Endothelial cell (in vitro differentiated cells): ENCODE measurements at regions not wholly inside any gene's neighbourhood (a gene's known extent, or its start where the extent isn't known, plus 50 kb on each side); places are given as distances from the start of the nearest gene placed in this dataset.

Source experiments
- DNase-seq: peaks from one replicate; pipeline ENCODE4 v3.0.0; 2021; ENCODE audit warnings: low spot score
- H3K27ac Mint-ChIP-seq: one replicate; pipeline ENCODE4 v1.8.0; 2021; ENCODE audit warnings: mixed read lengths, inconsistent platforms; ENCODE audit not compliant: unreplicated experiment
- H3K27me3 Mint-ChIP-seq: one replicate; pipeline ENCODE4 v1.8.0; 2021; ENCODE audit warnings: mild to moderate bottlenecking, moderate library complexity, mixed read lengths, inconsistent platforms; ENCODE audit not compliant: unreplicated experiment
- H3K36me3 Mint-ChIP-seq: one replicate; pipeline ENCODE4 v1.8.0; 2021; ENCODE audit warnings: mild to moderate bottlenecking, low read depth, mixed read lengths, inconsistent platforms; ENCODE audit not compliant: unreplicated experiment
- H3K4me1 Mint-ChIP-seq: one replicate; pipeline ENCODE4 v1.8.0; 2021; ENCODE audit warnings: mild to moderate bottlenecking, mixed read lengths, inconsistent platforms; ENCODE audit not compliant: unreplicated experiment
- H3K4me3 Mint-ChIP-seq: one replicate; pipeline ENCODE4 v1.8.0; 2021; ENCODE audit warnings: mild to moderate bottlenecking, mixed read lengths, inconsistent platforms; ENCODE audit not compliant: unreplicated experiment
- H3K9me3 Mint-ChIP-seq: one replicate; pipeline ENCODE4 v1.8.0; 2021; ENCODE audit warnings: mixed read lengths, inconsistent platforms; ENCODE audit not compliant: unreplicated experiment
- TF ChIP-seq, protein P1 (sequence below): fragments of 200-600 bp; sonication (generic); IDR thresholded peaks from one replicate; pipeline ENCODE4 v1.5.0; 2021; ENCODE audit warnings: antibody characterized with exemption; ENCODE audit not compliant: unreplicated experiment

DNA sequence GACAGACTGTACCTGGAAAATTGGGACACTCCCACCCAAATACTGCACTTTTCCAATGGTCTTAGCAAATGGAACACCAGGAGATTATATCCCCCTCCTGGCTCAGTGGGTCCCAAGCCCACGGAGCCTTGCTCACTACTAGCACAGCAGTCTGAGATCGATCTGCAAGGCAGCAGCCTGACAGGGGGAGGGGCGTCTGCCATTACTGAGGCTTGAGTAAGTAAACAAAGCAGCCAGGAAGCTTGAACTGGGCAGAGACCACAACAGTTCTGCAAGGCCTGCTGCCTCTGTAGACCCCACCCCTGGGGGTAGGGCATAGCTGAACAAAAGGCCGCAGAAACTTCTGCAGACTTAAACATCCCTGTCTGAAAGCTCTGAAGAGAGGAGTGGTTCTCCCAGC lies 260.0 kb upstream of the ST8SIA4 start:
- Mint-ChIP-seq H3K27me3 (no peaks in the 10 kb centered on the region), H3K27ac (no peak overlapping the region), H3K9me3 (no peaks in the 10 kb centered on the region), H3K4me3 (no peak overlapping the region), H3K4me1 (no peaks in the 10 kb centered on the region), H3K36me3 (no peaks in the 10 kb centered on the region)
- DNase-seq = no peak
- TF ChIP-seq, protein P1, sequence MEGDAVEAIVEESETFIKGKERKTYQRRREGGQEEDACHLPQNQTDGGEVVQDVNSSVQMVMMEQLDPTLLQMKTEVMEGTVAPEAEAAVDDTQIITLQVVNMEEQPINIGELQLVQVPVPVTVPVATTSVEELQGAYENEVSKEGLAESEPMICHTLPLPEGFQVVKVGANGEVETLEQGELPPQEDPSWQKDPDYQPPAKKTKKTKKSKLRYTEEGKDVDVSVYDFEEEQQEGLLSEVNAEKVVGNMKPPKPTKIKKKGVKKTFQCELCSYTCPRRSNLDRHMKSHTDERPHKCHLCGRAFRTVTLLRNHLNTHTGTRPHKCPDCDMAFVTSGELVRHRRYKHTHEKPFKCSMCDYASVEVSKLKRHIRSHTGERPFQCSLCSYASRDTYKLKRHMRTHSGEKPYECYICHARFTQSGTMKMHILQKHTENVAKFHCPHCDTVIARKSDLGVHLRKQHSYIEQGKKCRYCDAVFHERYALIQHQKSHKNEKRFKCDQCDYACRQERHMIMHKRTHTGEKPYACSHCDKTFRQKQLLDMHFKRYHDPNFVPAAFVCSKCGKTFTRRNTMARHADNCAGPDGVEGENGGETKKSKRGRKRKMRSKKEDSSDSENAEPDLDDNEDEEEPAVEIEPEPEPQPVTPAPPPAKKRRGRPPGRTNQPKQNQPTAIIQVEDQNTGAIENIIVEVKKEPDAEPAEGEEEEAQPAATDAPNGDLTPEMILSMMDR = no peak

DNA sequence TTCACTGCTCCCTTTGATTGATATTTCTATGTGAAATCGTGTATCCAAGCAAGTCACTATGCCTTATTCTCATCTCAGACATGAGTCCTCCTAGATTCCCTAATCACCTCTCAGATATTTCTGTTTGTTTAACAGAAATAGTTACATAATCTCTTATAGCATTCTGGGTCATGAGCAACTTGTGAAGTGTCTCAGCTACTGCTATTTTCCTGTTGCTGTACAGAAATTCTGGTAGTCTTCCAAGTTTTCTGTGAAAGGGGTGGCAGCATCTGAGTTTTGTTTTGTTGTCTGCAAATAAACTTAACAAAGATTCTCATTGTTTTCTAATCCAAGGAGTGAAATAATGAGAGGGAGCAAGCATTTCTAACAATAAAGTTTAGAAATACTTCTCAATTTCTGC lies 256.9 kb upstream of the ST8SIA4 start:
- Mint-ChIP-seq H3K4me3 (no peak overlapping the region), H3K27ac (no peak overlapping the region), H3K27me3 (no peaks in the 10 kb centered on the region), H3K36me3 (no peaks in the 10 kb centered on the region), H3K4me1 (no peaks in the 10 kb centered on the region), H3K9me3 (no peaks in the 10 kb centered on the region)
- TF ChIP-seq, protein P1 = no peak
- DNase-seq = no peak

DNA sequence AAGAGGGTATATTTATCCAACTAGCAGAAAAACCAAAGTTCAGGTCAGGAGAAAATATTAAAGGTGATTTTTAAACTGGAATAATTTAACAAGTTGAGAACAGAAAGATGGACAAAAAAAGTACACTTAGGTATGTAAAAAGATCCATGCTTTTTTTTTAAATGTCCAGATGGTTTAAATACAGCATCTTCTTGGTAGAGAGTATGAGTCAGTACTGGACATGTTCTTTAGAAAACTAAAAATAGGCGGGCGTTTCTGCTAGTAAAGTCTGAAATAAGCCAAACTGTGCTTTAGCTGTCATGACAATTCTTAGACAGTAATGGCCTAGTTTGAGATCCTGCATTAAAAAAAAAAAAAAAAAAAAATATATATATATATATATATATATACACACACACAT lies 255.9 kb upstream of the ST8SIA4 start:
- TF ChIP-seq, protein P1 = no peak
- DNase-seq = no peak
- H3K27me3 Mint-ChIP-seq = no peaks in the 10 kb centered on the region
- H3K27ac Mint-ChIP-seq = no peak overlapping the region
- no peaks in the 10 kb centered on the region for H3K4me1 Mint-ChIP-seq
- H3K4me3 Mint-ChIP-seq = no peak overlapping the region
- no peaks in the 10 kb centered on the region for H3K9me3 Mint-ChIP-seq
- H3K36me3 Mint-ChIP-seq = no peaks in the 10 kb centered on the region

DNA sequence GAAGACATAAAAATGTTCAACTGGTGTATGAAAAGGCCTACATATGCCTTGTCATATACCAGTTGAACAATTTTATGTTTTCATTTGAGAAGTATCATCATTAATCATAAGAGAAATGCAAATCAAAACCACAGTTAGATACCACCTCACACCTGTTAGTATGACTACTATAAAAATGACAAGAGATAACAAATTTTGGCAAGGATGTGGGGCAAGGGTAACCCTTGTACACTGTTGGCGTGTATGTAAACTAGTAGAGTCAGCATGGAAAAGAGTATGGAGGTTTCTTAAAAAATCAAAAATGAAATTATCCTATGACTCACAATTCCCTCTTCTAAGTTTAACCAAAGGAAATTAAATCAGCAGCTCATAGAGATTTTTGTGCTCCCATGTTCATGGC lies 250.4 kb upstream of the ST8SIA4 start:
- H3K4me1 Mint-ChIP-seq = no peaks in the 10 kb centered on the region
- H3K36me3 Mint-ChIP-seq = no peaks in the 10 kb centered on the region
- no peaks in the 10 kb centered on the region for H3K9me3 Mint-ChIP-seq
- DNase-seq = no peak
- TF ChIP-seq, protein P1 = no peak
- H3K27ac Mint-ChIP-seq = no peak overlapping the region
- H3K27me3 Mint-ChIP-seq = no peaks in the 10 kb centered on the region
- H3K4me3 Mint-ChIP-seq = no peak overlapping the region

DNA sequence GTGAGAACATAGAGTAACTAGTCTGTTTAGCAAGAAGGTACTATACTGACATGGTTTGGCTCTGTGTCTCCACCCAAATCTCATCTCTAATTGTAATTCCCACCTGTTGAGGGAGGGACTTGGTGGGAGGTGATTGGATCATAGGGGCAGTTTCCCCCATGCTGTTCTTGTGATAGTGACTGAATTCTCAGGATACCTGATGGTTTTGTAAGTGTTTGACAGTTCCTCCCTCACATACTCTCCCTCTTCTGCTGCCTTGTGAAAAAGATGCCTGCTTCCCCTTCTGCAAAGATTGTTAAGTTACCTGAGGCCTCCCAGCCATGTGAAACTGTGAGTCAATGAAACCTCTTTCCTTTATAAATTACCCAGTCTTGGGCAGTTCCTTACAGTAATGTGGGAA lies 240.4 kb upstream of the ST8SIA4 start:
- H3K4me1 Mint-ChIP-seq = no peaks in the 10 kb centered on the region
- no peak for DNase-seq
- H3K36me3 Mint-ChIP-seq = no peaks in the 10 kb centered on the region
- TF ChIP-seq, protein P1 = no peak
- H3K27ac Mint-ChIP-seq = no peak overlapping the region
- no peaks in the 10 kb centered on the region for H3K9me3 Mint-ChIP-seq
- no peaks in the 10 kb centered on the region for H3K27me3 Mint-ChIP-seq
- no peak overlapping the region for H3K4me3 Mint-ChIP-seq
